HEK293T (cell line): ENCODE measurements at regions not wholly inside any gene's neighbourhood (a gene's known extent, or its start where the extent isn't known, plus 50 kb on each side); places are given as distances from the start of the nearest gene placed in this dataset.

ENCODE experiments used
- ARNT ChIP-seq: fragments of 450-650 bp; IDR thresholded peaks from 2 replicates; pipeline ENCODE4 v1.6.1; 2017; ENCODE audit warnings: mild to moderate bottlenecking
- BHLHE40 ChIP-seq: fragments of 450-650 bp; IDR thresholded peaks from 2 replicates; pipeline ENCODE4 v1.6.1; 2016; ENCODE audit warnings: mild to moderate bottlenecking, moderate library complexity, borderline replicate concordance
- ELF4 ChIP-seq: fragments of 450-650 bp; IDR thresholded peaks from 2 replicates; pipeline ENCODE4 v1.6.1; 2017; ENCODE audit warnings: antibody characterized with exemption
- FOXK2 ChIP-seq: fragments of 450-650 bp; IDR thresholded peaks from 2 replicates; pipeline ENCODE4 v1.6.1; 2016; ENCODE audit warnings: mild to moderate bottlenecking
- FOXM1 ChIP-seq: fragments of 450-650 bp; IDR thresholded peaks from 2 replicates; pipeline ENCODE4 v1.6.1; 2017; ENCODE audit warnings: mild to moderate bottlenecking, borderline replicate concordance
- HDGF ChIP-seq: fragments of 450-650 bp; IDR thresholded peaks from 2 replicates; pipeline ENCODE4 v1.6.1; 2017; ENCODE audit warnings: antibody characterized with exemption, borderline replicate concordance
- L3MBTL2 ChIP-seq: fragments of 450-650 bp; conservative IDR thresholded peaks from 2 replicates; pipeline ENCODE4 v1.6.1; 2016; ENCODE audit warnings: mild to moderate bottlenecking
- SP1 ChIP-seq: fragments of 450-650 bp; IDR thresholded peaks from 2 replicates; pipeline ENCODE4 v1.6.1; 2017
- TARDBP ChIP-seq: fragments of 450-650 bp; IDR thresholded peaks from 2 replicates; pipeline ENCODE4 v1.6.1; 2016
- ZNF384 ChIP-seq: fragments of 450-650 bp; IDR thresholded peaks from 2 replicates; pipeline ENCODE4 v1.6.1; 2016

DNA sequence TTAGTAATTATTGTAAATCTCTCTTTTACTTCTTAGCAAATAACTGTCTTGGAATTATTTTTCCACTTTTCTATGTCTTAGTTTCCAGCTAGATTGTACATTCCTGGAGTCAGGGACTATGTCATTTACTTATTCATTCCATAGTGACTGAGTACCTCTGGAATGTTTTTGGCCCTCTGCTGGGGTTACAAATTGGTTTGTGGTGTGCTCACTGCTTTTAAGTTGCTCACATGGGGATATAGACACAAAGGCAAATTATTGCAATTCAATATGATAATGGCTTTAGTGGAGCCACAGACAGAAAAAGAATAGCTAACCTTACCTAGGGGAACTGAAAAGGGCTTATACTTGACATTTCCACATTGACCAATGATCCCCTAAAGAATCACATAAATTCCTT is 63.7 kb upstream of the PDGFRA start:
- no peak for TF ChIP-seq TARDBP
- no peak for TF ChIP-seq HDGF
- TF ChIP-seq SP1: no peak
- TF ChIP-seq BHLHE40: no peak
- no peak for TF ChIP-seq ZNF384
- no peak for TF ChIP-seq ARNT
- TF ChIP-seq FOXM1: no peak
- TF ChIP-seq FOXK2: no peak
- no peak for TF ChIP-seq ELF4
- no peak for TF ChIP-seq L3MBTL2
